HepG2 (cell line): ENCODE measurements at regions not wholly inside any gene's neighbourhood (a gene's known extent, or its start where the extent isn't known, plus 50 kb on each side); places are given as distances from the start of the nearest gene placed in this dataset.

Experiments used
- CTCF ChIP-seq: sonication (generic); formaldehyde crosslinking; IDR thresholded peaks from 2 replicates; pipeline ENCODE4 v1.5.0; 2020; ENCODE audit warnings: mild to moderate bottlenecking, missing genetic modification reagents, moderate library complexity
- TAF15 ChIP-seq: fragments of 200-400 bp; formaldehyde crosslinking; IDR thresholded peaks from one replicate; pipeline ENCODE4 v1.6.1; 2018; ENCODE audit warnings: mild to moderate bottlenecking, low read depth, low read length; ENCODE audit not compliant: poor library complexity, severe bottlenecking
- THRA ChIP-seq: sonication (generic); formaldehyde crosslinking; IDR thresholded peaks from 2 replicates; pipeline ENCODE4 v1.4.0; 2020; ENCODE audit warnings: missing genetic modification reagents, borderline replicate concordance
- ZNF136 ChIP-seq: sonication (generic); formaldehyde crosslinking; IDR thresholded peaks from 2 replicates; pipeline ENCODE4 v1.8.1; 2022; ENCODE audit warnings: low read depth, mild to moderate bottlenecking, moderate library complexity, missing genetic modification reagents
- ZNF263 ChIP-seq: sonication (generic); formaldehyde crosslinking; IDR thresholded peaks from 2 replicates; pipeline ENCODE4 v1.4.0; 2020; ENCODE audit warnings: missing genetic modification reagents

DNA sequence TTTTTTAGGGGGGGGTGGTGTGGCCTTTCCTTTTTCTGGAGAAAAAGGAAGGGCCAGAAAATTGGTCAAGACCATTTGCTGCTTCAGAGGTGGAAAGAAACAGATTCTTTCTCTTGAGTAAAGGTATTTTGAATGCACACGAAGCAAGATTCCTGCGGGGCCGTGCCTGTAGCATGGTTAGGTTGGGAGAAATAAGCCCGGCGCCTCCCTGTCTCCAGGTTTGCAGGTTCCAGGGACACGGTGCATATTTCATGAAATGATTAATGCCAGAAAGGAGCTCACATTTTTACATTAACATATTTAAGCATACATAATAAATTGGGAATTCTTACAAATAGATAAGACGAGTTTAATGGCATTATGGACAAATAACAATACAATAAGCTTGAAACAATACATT, 409.5 kb upstream of the IRX1 start:
- TF ChIP-seq ZNF136 (CRISPR knock-in tag) (no peak), THRA (CRISPR knock-in tag) (no peak), CTCF (no peak), TAF15 (no peak), ZNF263 (CRISPR knock-in tag) (no peak)
